Mesenteric fat pad (tissue), 1 donor: ENCODE measurements at regions not wholly inside any gene's neighbourhood (a gene's known extent, or its start where the extent isn't known, plus 50 kb on each side); places are given as distances from the start of the nearest gene placed in this dataset.
"Not testable (repeated sequence)": the region's sequence is repeated elsewhere in the genome, so short reads cannot be mapped to it uniquely, and the experiment has no call there.

Source experiments
- DNase-seq: peaks from one replicate; pipeline ENCODE4 v3.0.0-alpha.2; 2020; ENCODE audit warnings: low spot score
- donor health status: DM: yes; HTN: yes; CAD: no.

GRCh38 chr2:15820257-15820566, 120.1 kb upstream of the MYCN start:
- no peak for DNase-seq

GRCh38 chr2:15820927-15821326, 119.4 kb upstream of the MYCN start:
- no peak for DNase-seq

GRCh38 chr2:15822151-15823044, 118.0 kb upstream of the MYCN start:
- no peak for DNase-seq

- DNase-seq = no peak
Measured at GRCh38 chr2:15823459-15824396, 116.6 kb upstream of the MYCN start.

- not testable (repeated sequence) for DNase-seq
Measured at GRCh38 chr2:15824467-15824866, 115.9 kb upstream of the MYCN start.

- DNase-seq = no peak
Measured at GRCh38 chr2:15825276-15825980, 114.9 kb upstream of the MYCN start.

GRCh38 chr2:15826273-15826717, 114.1 kb upstream of the MYCN start:
- no peak for DNase-seq

- no peak for DNase-seq
Measured at GRCh38 chr2:15827001-15827400, 113.3 kb upstream of the MYCN start.

GRCh38 chr2:15828576-15828975, 111.8 kb upstream of the MYCN start:
- DNase-seq = no peak

- no peak for DNase-seq
Measured at GRCh38 chr2:15829091-15829801, 111.1 kb upstream of the MYCN start.

- DNase-seq = no peak
Measured at GRCh38 chr2:15829985-15830384, 110.4 kb upstream of the MYCN start.

GRCh38 chr2:15830937-15831549, 109.3 kb upstream of the MYCN start:
- no peak for DNase-seq

GRCh38 chr2:15832030-15832709, 108.2 kb upstream of the MYCN start:
- no peak for DNase-seq

GRCh38 chr2:15832849-15833680, 107.3 kb upstream of the MYCN start:
- no peak for DNase-seq

GRCh38 chr2:15833731-15834130, 106.6 kb upstream of the MYCN start:
- DNase-seq = no peak

GRCh38 chr2:15834381-15835031, 105.8 kb upstream of the MYCN start:
- no peak for DNase-seq

GRCh38 chr2:15835991-15836688, 104.2 kb upstream of the MYCN start:
- DNase-seq = no peak
